Breast epithelium (tissue), 3 donors: ENCODE measurements at regions not wholly inside any gene's neighbourhood (a gene's known extent, or its start where the extent isn't known, plus 50 kb on each side); places are given as distances from the start of the nearest gene placed in this dataset.

Experiments
- POLR2A ChIP-seq: fragments of 450-650 bp; IDR thresholded peaks from one replicate; pipeline ENCODE4 v1.6.1; 2016; ENCODE audit warnings: antibody characterized with exemption, mild to moderate bottlenecking, moderate library complexity
- TF ChIP-seq, protein P1 (sequence below), 3 donors: fragments of 450-650 bp; IDR thresholded peaks; one replicate each; pipeline ENCODE4 v1.5.1; 2016 to 2017; ENCODE audit warnings: antibody characterized with exemption in 3 of 3, mild to moderate bottlenecking in 3 of 3, moderate library complexity in 3 of 3

DNA sequence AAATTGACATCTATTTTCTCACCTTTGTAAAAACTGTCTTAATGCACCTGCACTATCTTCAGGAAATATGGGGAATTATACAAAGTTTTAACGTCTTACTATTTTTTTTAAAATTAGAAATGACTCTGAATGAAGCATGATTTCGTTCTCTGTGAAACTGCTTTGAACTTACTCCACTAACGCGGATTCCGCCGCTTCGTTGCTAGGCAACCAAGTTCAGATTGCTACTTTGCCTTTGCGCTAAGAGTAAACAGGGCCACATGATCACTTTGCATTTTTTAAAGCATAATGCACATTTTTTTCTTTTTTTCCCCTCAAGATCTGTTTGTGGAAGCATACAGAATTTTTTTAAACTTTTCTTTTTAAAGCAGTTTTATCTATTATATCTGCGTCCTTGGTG lies 690.5 kb downstream of the BRINP3 start:
- TF ChIP-seq, protein P1, sequence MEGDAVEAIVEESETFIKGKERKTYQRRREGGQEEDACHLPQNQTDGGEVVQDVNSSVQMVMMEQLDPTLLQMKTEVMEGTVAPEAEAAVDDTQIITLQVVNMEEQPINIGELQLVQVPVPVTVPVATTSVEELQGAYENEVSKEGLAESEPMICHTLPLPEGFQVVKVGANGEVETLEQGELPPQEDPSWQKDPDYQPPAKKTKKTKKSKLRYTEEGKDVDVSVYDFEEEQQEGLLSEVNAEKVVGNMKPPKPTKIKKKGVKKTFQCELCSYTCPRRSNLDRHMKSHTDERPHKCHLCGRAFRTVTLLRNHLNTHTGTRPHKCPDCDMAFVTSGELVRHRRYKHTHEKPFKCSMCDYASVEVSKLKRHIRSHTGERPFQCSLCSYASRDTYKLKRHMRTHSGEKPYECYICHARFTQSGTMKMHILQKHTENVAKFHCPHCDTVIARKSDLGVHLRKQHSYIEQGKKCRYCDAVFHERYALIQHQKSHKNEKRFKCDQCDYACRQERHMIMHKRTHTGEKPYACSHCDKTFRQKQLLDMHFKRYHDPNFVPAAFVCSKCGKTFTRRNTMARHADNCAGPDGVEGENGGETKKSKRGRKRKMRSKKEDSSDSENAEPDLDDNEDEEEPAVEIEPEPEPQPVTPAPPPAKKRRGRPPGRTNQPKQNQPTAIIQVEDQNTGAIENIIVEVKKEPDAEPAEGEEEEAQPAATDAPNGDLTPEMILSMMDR (IDR thresholded peaks at IDR 0.05): no peak
- no peak for TF ChIP-seq POLR2A
